ENCODE measurements at regions not wholly inside any gene's neighbourhood (a gene's known extent, or its start where the extent isn't known, plus 50 kb on each side); places are given as distances from the start of the nearest gene placed in this dataset.

- peaks cover 0 to 4% (median 0%) of the 10 kb centered on the region in 4 donors for H3K9me3 ChIP-seq
- H3K36me3 ChIP-seq = no peaks in the 10 kb centered on the region
- H3K27me3 ChIP-seq = no peaks in the 10 kb centered on the region
- 73 to 74% methylated on average over 6 of the region's 6 CpGs for WGBS, 2 donors
- no peak for TF ChIP-seq POLR2AphosphoS5 (IDR thresholded peaks at IDR 0.05)
- TF ChIP-seq CTCF (IDR thresholded peaks at IDR 0.05) = no peak
- TF ChIP-seq EP300 (IDR thresholded peaks at IDR 0.05) = no peak
- TF ChIP-seq POLR2A (IDR thresholded peaks at IDR 0.05) = no peak
- intact Hi-C loops (cut with DNase I) = no loop called here
- no peaks in the 10 kb centered on the region for H3K4me1 ChIP-seq
- H3K27ac ChIP-seq = no peak overlapping the region
- H3K4me3 ChIP-seq = no peak overlapping the region
- DNase-seq = no peak
Measured at GRCh38 chr13:54133746-54134145, 1105.1 kb downstream of the OLFM4 start.

- Histone ChIP-seq H3K36me3 (no peaks in the 10 kb centered on the region), H3K4me1 (no peaks in the 10 kb centered on the region), H3K4me3 (no peak overlapping the region), H3K9me3 (no peaks in the 10 kb centered on the region), H3K27me3 (no peaks in the 10 kb centered on the region), H3K27ac (no peak overlapping the region)
- no peak for DNase-seq
- TF ChIP-seq POLR2A (IDR thresholded peaks at IDR 0.05) (no peak), CTCF (IDR thresholded peaks at IDR 0.05) (no peak), EP300 (IDR thresholded peaks at IDR 0.05) (no peak), POLR2AphosphoS5 (IDR thresholded peaks at IDR 0.05) (no peak)
- intact Hi-C loops (cut with DNase I) = no loop called here
- 53 to 70% methylated on average over 3 of the region's 3 CpGs for WGBS, 2 donors
Measured at GRCh38 chr13:54144828-54145227, 1116.2 kb downstream of the OLFM4 start.

- TF ChIP-seq CTCF (IDR thresholded peaks at IDR 0.05) (no peak), POLR2A (IDR thresholded peaks at IDR 0.05) (no peak), EP300 (IDR thresholded peaks at IDR 0.05) (no peak), POLR2AphosphoS5 (IDR thresholded peaks at IDR 0.05) (no peak)
- Histone ChIP-seq H3K27me3 (no peaks in the 10 kb centered on the region), H3K36me3 (no peaks in the 10 kb centered on the region), H3K27ac (no peak overlapping the region), H3K9me3 (no peaks in the 10 kb centered on the region), H3K4me1 (no peaks in the 10 kb centered on the region), H3K4me3 (no peak overlapping the region)
- DNase-seq = no peak
- intact Hi-C loops (cut with DNase I) = no loop called here
- WGBS, 2 donors = 90 to 94% methylated on average over 3 of the region's 3 CpGs
Measured at GRCh38 chr13:54150851-54151250, 1122.2 kb downstream of the OLFM4 start.

GRCh38 chr13:54162069-54162468 is 1133.5 kb downstream of the OLFM4 start:
- H3K27me3 ChIP-seq = no peaks in the 10 kb centered on the region
- H3K36me3 ChIP-seq = no peaks in the 10 kb centered on the region
- TF ChIP-seq POLR2AphosphoS5 (IDR thresholded peaks at IDR 0.05) = no peak
- TF ChIP-seq EP300 (IDR thresholded peaks at IDR 0.05) = no peak
- TF ChIP-seq POLR2A (IDR thresholded peaks at IDR 0.05) = no peak
- TF ChIP-seq CTCF (IDR thresholded peaks at IDR 0.05) = no peak
- no peaks in the 10 kb centered on the region for H3K4me1 ChIP-seq
- no peak overlapping the region for H3K4me3 ChIP-seq
- no peaks in the 10 kb centered on the region for H3K9me3 ChIP-seq
- no peak overlapping the region for H3K27ac ChIP-seq
- intact Hi-C loops (cut with DNase I) = no loop called here
- no peak for DNase-seq
- WGBS, 2 donors = 44 to 62% methylated on average over 1 of the region's 1 CpG

DNA sequence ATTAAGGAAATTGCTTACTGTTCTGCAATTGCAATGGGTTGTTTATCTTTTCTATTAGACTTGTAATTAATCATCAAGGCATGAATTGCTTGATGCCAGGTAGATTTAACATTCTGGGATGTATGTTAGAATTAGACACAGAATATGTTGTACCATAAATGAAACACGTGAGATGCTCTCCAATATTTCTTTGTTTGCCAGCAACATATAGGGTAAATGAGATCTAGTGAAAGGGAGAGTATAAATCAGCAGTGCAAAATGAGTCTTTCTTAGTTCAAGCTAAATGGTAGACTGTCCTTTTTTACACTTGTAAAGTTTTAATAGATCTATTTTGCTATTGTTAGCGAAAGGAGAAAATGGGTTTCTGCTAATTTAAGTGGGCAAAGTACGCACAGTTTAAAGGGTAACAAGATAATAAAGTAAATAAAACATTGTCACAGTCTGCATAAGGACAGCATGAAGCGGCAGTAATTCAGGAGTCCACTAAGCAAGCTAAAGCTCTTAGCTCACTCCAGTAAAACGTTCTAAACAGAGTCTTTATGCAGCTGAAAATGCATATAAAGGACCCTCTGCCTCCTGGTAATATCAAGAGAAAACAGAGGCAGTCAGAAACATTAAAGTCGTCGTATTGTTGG is 1137.1 kb downstream of the OLFM4 start:
- Histone ChIP-seq H3K9me3 (no peaks in the 10 kb centered on the region), H3K4me3 (no peak overlapping the region), H3K4me1 (no peaks in the 10 kb centered on the region), H3K27ac (no peak overlapping the region), H3K27me3 (no peaks in the 10 kb centered on the region), H3K36me3 (no peaks in the 10 kb centered on the region)
- intact Hi-C loops (cut with DNase I) = no loop called here
- TF ChIP-seq POLR2A (IDR thresholded peaks at IDR 0.05) (no peak), POLR2AphosphoS5 (IDR thresholded peaks at IDR 0.05) (no peak), CTCF (IDR thresholded peaks at IDR 0.05) (no peak), EP300 (IDR thresholded peaks at IDR 0.05) (no peak)
- WGBS, 2 donors = 21 to 50% methylated on average over 7 of the region's 7 CpGs
- DNase-seq = no peak

Data from sigmoid colon (tissue), 6 donors.